PC-9 (cell line): ENCODE measurements at regions not wholly inside any gene's neighbourhood (a gene's known extent, or its start where the extent isn't known, plus 50 kb on each side); places are given as distances from the start of the nearest gene placed in this dataset.

ENCODE experiments used
- BruUV-seq: library from RNA; stranded (reverse); fragments of 400-500 nt; replicated peaks from 2 replicates; lab custom pipeline; 2021; lab: Mats Ljungman, UMichigan
- CTCF ChIA-PET: fragments of 300-600 bp; sonication (Branson Sonifier 250); formaldehyde crosslinking; loops from one replicate; lab custom pipeline; 2022; ENCODE audit warnings: antibody characterized with exemption; lab: Charles Lee
- POLR2A ChIA-PET: fragments of 300-600 bp; sonication (Branson Sonifier 250); formaldehyde crosslinking; loops from one replicate; lab custom pipeline; 2022; ENCODE audit warnings: antibody characterized with exemption; ENCODE audit not compliant: unreplicated experiment; lab: Charles Lee
- DNase-seq, 2 experiments: peaks; one replicate each; pipeline versions ENCODE4 v3.0.0 to v3.0.0-alpha.2; 2015 to 2022; ENCODE audit warnings: mixed read lengths in 1 of 2
- H2AFZ ChIP-seq: fragments of 200-600 bp; sonication (generic); 2 replicates; pipeline ENCODE4 v1.8.1; 2017; ENCODE audit warnings: antibody characterized with exemption
- H3F3A ChIP-seq: fragments of 200-600 bp; sonication (generic); 2 replicates; pipeline ENCODE4 v1.8.1; 2017; ENCODE audit warnings: antibody characterized with exemption, mild to moderate bottlenecking, low read depth; ENCODE audit not compliant: insufficient read depth
- H3K27ac ChIP-seq: fragments of 200-600 bp; sonication (generic); 2 replicates; pipeline ENCODE4 v1.6.1; 2016; ENCODE audit warnings: mixed run types
- H3K27me3 ChIP-seq: fragments of 200-600 bp; sonication (generic); 2 replicates; pipeline ENCODE4 v1.6.1; 2016; ENCODE audit warnings: low read depth, mixed run types; ENCODE audit not compliant: insufficient read depth
- H3K36me3 ChIP-seq: fragments of 200-600 bp; sonication (generic); 2 replicates; pipeline ENCODE4 v1.6.1; 2016; ENCODE audit warnings: low read depth, mixed run types
- H3K4me1 ChIP-seq: fragments of 200-600 bp; sonication (generic); replicated peaks from 2 replicates; pipeline ENCODE4 v1.6.1; 2016; ENCODE audit warnings: mixed run types; ENCODE audit not compliant: insufficient read depth
- H3K4me2 ChIP-seq: fragments of 200-600 bp; sonication (generic); 2 replicates; pipeline ENCODE4 v1.6.1; 2017; ENCODE audit warnings: mixed run types
- H3K4me3 ChIP-seq: fragments of 200-600 bp; sonication (generic); 2 replicates; pipeline ENCODE4 v1.6.1; 2016; ENCODE audit warnings: mixed run types
- H3K79me2 ChIP-seq: fragments of 200-600 bp; sonication (generic); 2 replicates; pipeline ENCODE4 v1.6.1; 2017; ENCODE audit warnings: low read depth, mixed run types
- H3K9me2 ChIP-seq: fragments of 200-600 bp; sonication (generic); 2 replicates; pipeline ENCODE4 v1.8.1; 2017; ENCODE audit warnings: mild to moderate bottlenecking; ENCODE audit not compliant: insufficient read depth
- H3K9me3 ChIP-seq: fragments of 200-600 bp; sonication (generic); 2 replicates; pipeline ENCODE4 v1.8.1; 2016; ENCODE audit warnings: low read depth; ENCODE audit not compliant: insufficient read depth
- H4K20me1 ChIP-seq: fragments of 200-600 bp; sonication (generic); 2 replicates; pipeline ENCODE4 v1.8.1; 2017; ENCODE audit not compliant: insufficient read depth
- CTCF ChIP-seq: fragments of 200-600 bp; sonication (generic); conservative IDR thresholded peaks from 2 replicates; pipeline ENCODE4 v1.6.1; 2017; ENCODE audit warnings: mixed run types, antibody characterized with exemption, mild to moderate bottlenecking, moderate library complexity
- EZH2 ChIP-seq: fragments of 200-600 bp; sonication (generic); IDR thresholded peaks from 2 replicates; pipeline ENCODE4 v1.8.0; 2017; ENCODE audit warnings: antibody characterized with exemption, low read depth
- intact Hi-C: fragments of 100-400 bp; cut with micrococcal nuclease; formaldehyde crosslinking; loops from one replicate; pipeline ENCODE4 v1.10.0; 2022; ENCODE audit not compliant: unreplicated experiment

- BruUV-seq = TSS peak; percentile 58
- no peak for DNase-seq
- ChIA-PET CTCF (no interaction called here), POLR2A (no interaction called here)
- Histone ChIP-seq H3K9me3 (no peaks in the 10 kb centered on the region; the same call in 1 of the 2 replicates), H3K4me2 (peak overlapping the region; percentile 53), H4K20me1 (no peaks in the 10 kb centered on the region), H3K9me2 (no peaks in the 10 kb centered on the region), H3F3A (peaks cover 37% of the 10 kb centered on the region), H3K36me3 (0 out of 2 replicates have a peak, but pooled peaks cover 4% of the 10 kb centered on the region), H3K4me3 (no peak overlapping the region), H3K4me1 (peaks cover 66% of the 10 kb centered on the region), H3K27me3 (no peaks in the 10 kb centered on the region), H3K79me2 (no peaks in the 10 kb centered on the region; the same call in 1 of the 2 replicates), H2AFZ (no peak overlapping the region), H3K27ac (peak overlapping the region; percentile 78)
- TF ChIP-seq EZH2 (no peak), CTCF (no peak)
- intact Hi-C loops = loop anchor here (5.0 to 10.0 kb wide), 2 partner anchors 583 to 960 kb away; partner anchors contain the start of gene BCL2L11
Measured at GRCh38 chr2:111705239-111705638, 178.8 kb downstream of the ANAPC1 start.

- Histone ChIP-seq H3K27ac (peak overlapping the region; percentile 78), H3F3A (peaks cover 33% of the 10 kb centered on the region), H3K36me3 (0 out of 2 replicates have a peak, but pooled peaks cover 3% of the 10 kb centered on the region), H3K27me3 (no peaks in the 10 kb centered on the region), H3K4me1 (peaks cover 64% of the 10 kb centered on the region), H3K9me3 (no peaks in the 10 kb centered on the region; the same call in 1 of the 2 replicates), H2AFZ (no peak overlapping the region), H3K4me2 (peak overlapping the region; percentile 58), H4K20me1 (no peaks in the 10 kb centered on the region), H3K4me3 (peak overlapping the region; percentile 3; the same call in 1 of the 2 replicates), H3K79me2 (no peaks in the 10 kb centered on the region; the same call in 1 of the 2 replicates), H3K9me2 (no peaks in the 10 kb centered on the region)
- TF ChIP-seq CTCF (no peak), EZH2 (no peak)
- no TSS peak for BruUV-seq
- ChIA-PET POLR2A (no interaction called here), CTCF (no interaction called here)
- DNase-seq = peak; percentile 82 to 99
- intact Hi-C loops = loop anchor here (5.0 to 10.0 kb wide), 2 partner anchors 584 to 961 kb away; partner anchors contain the start of gene BCL2L11
Measured at GRCh38 chr2:111705711-111706336, 178.2 kb downstream of the ANAPC1 start.

DNA sequence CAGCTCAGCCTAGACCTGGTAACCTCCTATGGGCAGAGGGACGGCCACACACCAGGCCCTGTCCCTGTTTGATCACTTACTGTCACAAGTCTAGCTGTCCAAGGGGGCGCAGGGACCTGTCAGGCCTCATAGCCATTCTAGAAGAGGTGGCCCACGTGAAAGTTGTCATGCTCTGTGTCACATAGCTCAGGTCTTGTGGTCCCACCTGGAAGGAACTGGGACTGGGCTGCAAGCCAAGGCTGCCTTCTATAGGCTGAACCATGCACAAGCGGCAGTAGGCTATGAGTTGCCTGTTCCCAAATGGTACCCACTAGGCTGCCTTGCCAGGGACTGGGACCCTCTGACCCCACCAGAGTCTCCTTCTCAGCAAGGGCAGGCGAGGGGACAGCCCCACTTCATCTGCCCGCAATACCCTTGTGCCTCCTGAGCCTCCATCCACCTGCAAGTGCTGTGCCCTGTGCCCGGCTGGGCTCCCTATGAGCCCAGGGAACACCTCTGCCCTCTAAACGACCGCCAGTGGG is 177.5 kb downstream of the ANAPC1 start:
- no TSS peak for BruUV-seq
- DNase-seq = no peak
- no peaks in the 10 kb centered on the region for H3K9me3 ChIP-seq
- H3K4me1 ChIP-seq = peaks cover 57% of the 10 kb centered on the region
- peak overlapping the region; percentile 78 for H3K27ac ChIP-seq
- H3K79me2 ChIP-seq = no peaks in the 10 kb centered on the region; the same call in 1 of the 2 replicates
- POLR2A ChIA-PET = no interaction called here
- no peak for TF ChIP-seq EZH2
- no peak for TF ChIP-seq CTCF
- no peaks in the 10 kb centered on the region for H3K36me3 ChIP-seq
- no peaks in the 10 kb centered on the region for H3K27me3 ChIP-seq
- intact Hi-C loops = loop anchor here (5.0 to 10.0 kb wide), 2 partner anchors 584 to 962 kb away; partner anchors contain the start of gene BCL2L11
- CTCF ChIA-PET = interaction anchor here (0.6 kb wide), 1 partner anchor 47 kb away, joined by 3 read pairs; no protein-coding TSS in a partner anchor
- H3K4me2 ChIP-seq = peak overlapping the region; percentile 58
- no peaks in the 10 kb centered on the region for H4K20me1 ChIP-seq
- no peaks in the 10 kb centered on the region for H3K9me2 ChIP-seq
- 0 out of 2 replicates have a peak overlapping the region, but pooled peaks have one; percentile 3 for H3K4me3 ChIP-seq
- H2AFZ ChIP-seq = no peak overlapping the region
- peaks cover 33% of the 10 kb centered on the region for H3F3A ChIP-seq
